Endodermal cell (in vitro differentiated cells): ENCODE measurements at regions not wholly inside any gene's neighbourhood (a gene's known extent, or its start where the extent isn't known, plus 50 kb on each side); places are given as distances from the start of the nearest gene placed in this dataset.
"Not testable (repeated sequence)": the region's sequence is repeated elsewhere in the genome, so short reads cannot be mapped to it uniquely, and the experiment has no call there.

Experiments used
- DNase-seq: peaks from one replicate; pipeline ENCODE4 v3.0.0-alpha.2; 2017
- H3K27ac ChIP-seq: 2 replicates; pipeline ENCODE4 v1.5.1; 2013; ENCODE audit warnings: mild to moderate bottlenecking, low read depth, low read length, moderate library complexity
- H3K27me3 ChIP-seq: 2 replicates; pipeline ENCODE4 v1.6.1; 2013; ENCODE audit warnings: mild to moderate bottlenecking, low read length, moderate library complexity; ENCODE audit not compliant: insufficient read depth, control insufficient read depth, poor library complexity, severe bottlenecking
- H3K36me3 ChIP-seq: 2 replicates; pipeline ENCODE4 v1.7.0; 2013; ENCODE audit warnings: mild to moderate bottlenecking, low read length, moderate library complexity; ENCODE audit not compliant: control insufficient read depth, insufficient read depth
- H3K4me1 ChIP-seq: one replicate; pipeline ENCODE4 v1.7.0; 2013; ENCODE audit warnings: low read length; ENCODE audit not compliant: control insufficient read depth, insufficient read depth
- H3K4me3 ChIP-seq: 2 replicates; pipeline ENCODE4 v1.5.1; 2013; ENCODE audit warnings: mild to moderate bottlenecking, low read length, moderate library complexity
- H3K9ac ChIP-seq: 2 replicates; pipeline ENCODE4 v1.6.1; 2013; ENCODE audit warnings: mild to moderate bottlenecking, low read length, moderate library complexity; ENCODE audit not compliant: poor library complexity, severe bottlenecking; ENCODE audit errors: extremely low read depth
- H3K9me3 ChIP-seq: 2 replicates; pipeline ENCODE4 v1.6.1; 2013; ENCODE audit warnings: mild to moderate bottlenecking, low read length, moderate library complexity; ENCODE audit not compliant: control insufficient read depth
- H3K27ac Mint-ChIP-seq: 2 replicates; pipeline ENCODE4 v1.8.0; 2020; ENCODE audit warnings: mixed read lengths
- H3K27me3 Mint-ChIP-seq: 2 replicates; pipeline ENCODE4 v1.8.0; 2021; ENCODE audit warnings: mild to moderate bottlenecking, mixed read lengths; ENCODE audit not compliant: insufficient read depth
- H3K36me3 Mint-ChIP-seq: 2 replicates; pipeline ENCODE4 v1.8.0; 2020; ENCODE audit warnings: low read depth, mixed read lengths
- H3K4me1 Mint-ChIP-seq: 2 replicates; pipeline ENCODE4 v1.8.0; 2020; ENCODE audit warnings: mixed read lengths
- H3K4me3 Mint-ChIP-seq: 2 replicates; pipeline ENCODE4 v1.8.0; 2020; ENCODE audit warnings: mild to moderate bottlenecking, moderate library complexity, mixed read lengths
- H3K9me3 Mint-ChIP-seq: 2 replicates; pipeline ENCODE4 v1.8.0; 2020; ENCODE audit warnings: mild to moderate bottlenecking, mixed read lengths
- CTCF ChIP-seq: fragments of 200-600 bp; sonication (generic); conservative IDR thresholded peaks from 2 replicates; pipeline ENCODE4 v1.5.0; 2021; ENCODE audit warnings: antibody characterized with exemption, mild to moderate bottlenecking
- WGBS, 2 experiments: methylation state at CpG; one replicate each; pipeline versions ENCODE4 v1.1.5 to v1.1.7; 2013; ENCODE audit warnings: missing lambda C conversion rate in 2 of 2, mixed read lengths in 1 of 2; ENCODE audit not compliant: insufficient coverage in 1 of 2, insufficient read length in 1 of 2; 5-methylcytosine and 5-hydroxymethylcytosine counted together

- H3K4me3 Mint-ChIP-seq, result no peak overlapping the region
- H3K9me3 Mint-ChIP-seq, result peaks cover 95% of the 10 kb centered on the region
- no peak overlapping the region for H3K27ac ChIP-seq
- no peak for TF ChIP-seq CTCF
- H3K27me3 Mint-ChIP-seq, result no peaks in the 10 kb centered on the region
- no peak overlapping the region for H3K4me3 ChIP-seq
- H3K36me3 Mint-ChIP-seq, result peaks cover 4% of the 10 kb centered on the region
- H3K36me3 ChIP-seq, result no peaks in the 10 kb centered on the region
- no peak overlapping the region for H3K9ac ChIP-seq
- DNase-seq, result no peak
- no peaks in the 10 kb centered on the region for H3K27me3 ChIP-seq
- H3K9me3 ChIP-seq, result peaks cover 39% of the 10 kb centered on the region
- H3K4me1 Mint-ChIP-seq, result no peaks in the 10 kb centered on the region
- 91 to 92% methylated on average over 16 to 25 of the region's 25 CpGs for WGBS, 2 experiments
- no peak overlapping the region for H3K27ac Mint-ChIP-seq
- no peaks in the 10 kb centered on the region for H3K4me1 ChIP-seq
Measured at GRCh38 chr12:37547611-37548010, 769.0 kb upstream of the ALG10B start.

- 89 to 91% methylated on average over 10 to 23 of the region's 25 CpGs for WGBS, 2 experiments
Measured at GRCh38 chr12:37548266-37548805, 768.2 kb upstream of the ALG10B start.

GRCh38 chr12:37556957-37557356 is 759.6 kb upstream of the ALG10B start:
- not testable (repeated sequence) for H3K27me3 Mint-ChIP-seq, H3K27ac Mint-ChIP-seq, H3K36me3 ChIP-seq, H3K9ac ChIP-seq, H3K4me3 ChIP-seq, H3K27me3 ChIP-seq, H3K36me3 Mint-ChIP-seq, H3K4me1 ChIP-seq, H3K4me3 Mint-ChIP-seq, H3K27ac ChIP-seq, H3K9me3 ChIP-seq, DNase-seq, H3K4me1 Mint-ChIP-seq
- H3K9me3 Mint-ChIP-seq, result peaks cover 81% of the 10 kb centered on the region
- WGBS, 2 experiments, result 80% methylated on average over 1 of the region's 4 CpGs; no CpG with 5 or more reads in 1 of the 2 experiments

More at GRCh38 chr12:37548266-37548805, 768.2 kb upstream of the ALG10B start:
- no peak for DNase-seq
- Mint-ChIP-seq H3K27me3 (no peaks in the 10 kb centered on the region), H3K4me3 (no peak overlapping the region), H3K27ac (no peak overlapping the region), H3K4me1 (no peaks in the 10 kb centered on the region), H3K36me3 (peaks cover 7% of the 10 kb centered on the region), H3K9me3 (peaks cover 94% of the 10 kb centered on the region)
- Histone ChIP-seq H3K27ac (no peak overlapping the region), H3K36me3 (no peaks in the 10 kb centered on the region), H3K4me3 (no peak overlapping the region), H3K27me3 (no peaks in the 10 kb centered on the region), H3K9ac (no peak overlapping the region), H3K4me1 (no peaks in the 10 kb centered on the region), H3K9me3 (peaks cover 34% of the 10 kb centered on the region)
- no peak for TF ChIP-seq CTCF

- Histone ChIP-seq H3K27me3 (no peaks in the 10 kb centered on the region), H3K27ac (no peak overlapping the region), H3K9ac (no peak overlapping the region), H3K36me3 (no peaks in the 10 kb centered on the region), H3K4me3 (no peak overlapping the region), H3K4me1 (no peaks in the 10 kb centered on the region), H3K9me3 (peaks cover 12% of the 10 kb centered on the region)
- Mint-ChIP-seq H3K9me3 (peaks cover 87% of the 10 kb centered on the region), H3K4me3 (no peak overlapping the region), H3K27me3 (no peaks in the 10 kb centered on the region), H3K36me3 (no peaks in the 10 kb centered on the region), H3K4me1 (no peaks in the 10 kb centered on the region), H3K27ac (no peak overlapping the region)
- WGBS, 2 experiments, result 46% methylated on average over 2 of the region's 2 CpGs; no CpG with 5 or more reads in 1 of the 2 experiments
- no peak for DNase-seq
- no peak for TF ChIP-seq CTCF
Measured at GRCh38 chr12:37565112-37565511, 751.5 kb upstream of the ALG10B start.

GRCh38 chr12:37570547-37570946 is 746.0 kb upstream of the ALG10B start:
- H3K9me3 ChIP-seq, H3K27me3 Mint-ChIP-seq, H3K36me3 ChIP-seq, H3K4me3 ChIP-seq, H3K27me3 ChIP-seq, H3K4me3 Mint-ChIP-seq, H3K27ac ChIP-seq, H3K36me3 Mint-ChIP-seq, H3K4me1 Mint-ChIP-seq, DNase-seq, H3K4me1 ChIP-seq, H3K9ac ChIP-seq, H3K27ac Mint-ChIP-seq: not testable (repeated sequence)
- peaks cover 76% of the 10 kb centered on the region for H3K9me3 Mint-ChIP-seq
- 95% methylated on average over 1 of the region's 2 CpGs; no CpG with 5 or more reads in 1 of the 2 experiments for WGBS, 2 experiments
